Lower leg skin (tissue), 3 donors: ENCODE measurements at regions not wholly inside any gene's neighbourhood (a gene's known extent, or its start where the extent isn't known, plus 50 kb on each side); places are given as distances from the start of the nearest gene placed in this dataset.

Source experiments
- POLR2A ChIP-seq, 2 donors: fragments of 450-650 bp; IDR thresholded peaks; one replicate each; pipeline ENCODE4 v1.6.1; 2016 to 2017; ENCODE audit warnings: antibody characterized with exemption in 2 of 2, mild to moderate bottlenecking in 1 of 2, moderate library complexity in 1 of 2
- TF ChIP-seq, protein P1 (sequence below), 3 donors: fragments of 450-650 bp; IDR thresholded peaks; one replicate each; pipeline ENCODE4 v1.5.1; 2016; ENCODE audit warnings: antibody characterized with exemption in 3 of 3, mild to moderate bottlenecking in 3 of 3, moderate library complexity in 2 of 3

DNA sequence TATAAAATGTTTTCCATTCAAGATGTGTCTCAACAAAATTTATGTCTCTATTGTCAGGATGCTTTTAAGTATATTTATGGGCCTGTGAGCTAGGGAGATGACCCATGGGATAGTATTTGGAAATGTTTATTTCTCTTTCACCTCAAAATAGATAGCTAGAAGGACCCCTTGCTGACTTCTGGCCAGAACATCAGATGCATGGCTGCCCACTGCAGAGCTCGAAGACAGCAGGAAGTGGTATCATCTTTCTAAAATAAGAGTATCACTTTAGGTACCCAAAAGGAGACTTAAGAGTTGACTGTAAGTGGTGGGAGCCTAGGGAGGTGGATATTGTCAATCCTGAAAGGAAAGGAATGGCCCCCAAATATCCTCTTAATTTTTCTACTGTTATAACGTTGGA lies 264.4 kb downstream of the NEBL start:
- no peak for TF ChIP-seq POLR2A (IDR thresholded peaks at IDR 0.05)
- TF ChIP-seq, protein P1, sequence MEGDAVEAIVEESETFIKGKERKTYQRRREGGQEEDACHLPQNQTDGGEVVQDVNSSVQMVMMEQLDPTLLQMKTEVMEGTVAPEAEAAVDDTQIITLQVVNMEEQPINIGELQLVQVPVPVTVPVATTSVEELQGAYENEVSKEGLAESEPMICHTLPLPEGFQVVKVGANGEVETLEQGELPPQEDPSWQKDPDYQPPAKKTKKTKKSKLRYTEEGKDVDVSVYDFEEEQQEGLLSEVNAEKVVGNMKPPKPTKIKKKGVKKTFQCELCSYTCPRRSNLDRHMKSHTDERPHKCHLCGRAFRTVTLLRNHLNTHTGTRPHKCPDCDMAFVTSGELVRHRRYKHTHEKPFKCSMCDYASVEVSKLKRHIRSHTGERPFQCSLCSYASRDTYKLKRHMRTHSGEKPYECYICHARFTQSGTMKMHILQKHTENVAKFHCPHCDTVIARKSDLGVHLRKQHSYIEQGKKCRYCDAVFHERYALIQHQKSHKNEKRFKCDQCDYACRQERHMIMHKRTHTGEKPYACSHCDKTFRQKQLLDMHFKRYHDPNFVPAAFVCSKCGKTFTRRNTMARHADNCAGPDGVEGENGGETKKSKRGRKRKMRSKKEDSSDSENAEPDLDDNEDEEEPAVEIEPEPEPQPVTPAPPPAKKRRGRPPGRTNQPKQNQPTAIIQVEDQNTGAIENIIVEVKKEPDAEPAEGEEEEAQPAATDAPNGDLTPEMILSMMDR (IDR thresholded peaks at IDR 0.05), result no peak
